Activated CD4-positive, alpha-beta T cell treated with anti-CD3 and anti-CD28 coated beads, Interleukin-10, Interleukin-2, amounts not matched to agents 100 ng/mL and 50 ng/mL, durations not matched to agents 16 hours and 8 hours (primary cell): ENCODE measurements at regions not wholly inside any gene's neighbourhood (a gene's known extent, or its start where the extent isn't known, plus 50 kb on each side); places are given as distances from the start of the nearest gene placed in this dataset.

Experiments used
- DNase-seq: peaks from one replicate; pipeline ENCODE4 v3.0.0-alpha.2; 2020

DNA sequence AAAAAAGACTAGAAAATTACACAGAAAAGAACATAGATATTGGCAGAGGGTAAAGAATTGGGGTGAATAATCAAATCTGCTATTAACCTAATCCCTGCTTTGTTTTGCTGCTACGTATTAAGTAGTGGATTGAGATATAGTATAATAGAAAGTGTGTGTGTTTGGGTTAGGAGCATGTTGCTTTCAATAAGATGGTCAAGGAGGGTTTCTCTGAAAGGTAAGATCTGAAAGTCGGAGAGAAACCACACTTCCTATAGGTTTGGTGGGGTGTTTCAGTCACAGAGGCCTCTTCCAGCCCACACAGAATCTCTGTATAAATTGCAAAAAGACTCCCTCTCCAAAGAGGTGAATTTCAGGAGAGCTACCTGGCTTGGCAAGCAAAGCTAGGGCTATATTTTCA lies 345.7 kb upstream of the SATB1 start:
- no peak for DNase-seq

DNA sequence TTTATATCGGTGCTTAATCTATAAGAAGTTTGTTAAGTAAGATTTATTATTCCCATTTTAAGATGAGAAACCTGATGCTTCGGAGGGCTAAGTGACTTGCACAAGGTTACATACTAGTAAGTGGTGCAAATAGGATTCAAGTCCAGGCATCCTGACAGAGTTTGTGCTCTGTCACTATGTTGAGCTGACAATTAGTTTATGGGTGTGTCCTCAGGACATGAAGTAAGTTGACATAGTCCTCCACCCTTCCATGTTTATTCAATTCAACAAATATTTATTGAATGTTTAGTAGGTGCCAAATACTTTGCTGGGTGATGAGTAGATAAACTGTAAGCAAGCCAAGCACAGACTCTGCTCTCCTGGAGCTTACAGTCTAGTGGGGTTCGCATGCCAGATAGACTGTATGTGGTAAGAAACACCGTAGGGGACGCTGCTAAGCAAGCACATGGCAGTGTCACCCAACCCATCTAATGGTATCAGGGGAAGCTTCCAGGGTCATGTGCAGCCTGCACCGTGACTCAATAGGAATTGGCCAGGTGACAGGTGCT lies 342.7 kb upstream of the SATB1 start:
- no peak for DNase-seq

GRCh38 chr3:18766974-18767373 lies 341.8 kb upstream of the SATB1 start:
- no peak for DNase-seq

GRCh38 chr3:18765662-18766061 lies 340.5 kb upstream of the SATB1 start:
- no peak for DNase-seq

DNA sequence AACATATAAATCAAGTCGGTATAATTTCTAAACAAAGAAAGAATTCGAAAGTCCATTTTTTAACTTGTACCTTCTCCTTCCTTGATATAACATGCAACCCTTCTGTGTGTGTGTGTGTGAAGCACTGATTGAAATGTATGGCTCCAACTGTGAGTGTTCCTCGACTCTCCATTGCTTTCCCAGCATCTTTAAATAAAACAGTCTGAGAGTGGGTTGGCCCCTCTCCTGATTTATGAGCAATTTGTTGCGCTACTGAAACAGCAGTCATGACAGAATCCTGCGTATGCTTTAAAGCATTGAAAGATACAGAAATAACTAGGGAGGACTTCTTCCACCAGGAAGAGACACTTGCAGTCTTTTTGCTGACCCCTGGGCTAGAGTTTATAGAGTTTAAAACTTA lies 340.0 kb upstream of the SATB1 start:
- no peak for DNase-seq

DNA sequence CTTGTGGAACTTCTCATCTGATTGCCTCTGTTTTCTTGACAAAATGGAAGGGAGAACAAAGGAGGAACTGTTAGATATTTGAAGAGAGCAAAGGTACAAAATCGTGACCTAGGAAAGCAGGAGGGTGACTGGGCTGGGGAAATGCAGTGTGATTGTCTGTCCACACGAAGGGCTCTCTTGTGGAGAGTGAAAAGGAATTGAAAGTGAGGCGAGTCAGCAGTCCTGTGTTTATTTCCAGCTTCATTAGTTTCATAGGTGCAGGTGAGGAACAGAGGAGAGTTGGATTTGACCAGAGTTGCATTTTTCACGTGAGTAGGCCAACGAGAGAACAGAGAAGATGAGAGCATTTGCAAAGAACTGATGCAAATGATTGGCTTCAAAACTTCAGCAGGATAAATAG lies 336.4 kb upstream of the SATB1 start:
- DNase-seq: no peak

DNA sequence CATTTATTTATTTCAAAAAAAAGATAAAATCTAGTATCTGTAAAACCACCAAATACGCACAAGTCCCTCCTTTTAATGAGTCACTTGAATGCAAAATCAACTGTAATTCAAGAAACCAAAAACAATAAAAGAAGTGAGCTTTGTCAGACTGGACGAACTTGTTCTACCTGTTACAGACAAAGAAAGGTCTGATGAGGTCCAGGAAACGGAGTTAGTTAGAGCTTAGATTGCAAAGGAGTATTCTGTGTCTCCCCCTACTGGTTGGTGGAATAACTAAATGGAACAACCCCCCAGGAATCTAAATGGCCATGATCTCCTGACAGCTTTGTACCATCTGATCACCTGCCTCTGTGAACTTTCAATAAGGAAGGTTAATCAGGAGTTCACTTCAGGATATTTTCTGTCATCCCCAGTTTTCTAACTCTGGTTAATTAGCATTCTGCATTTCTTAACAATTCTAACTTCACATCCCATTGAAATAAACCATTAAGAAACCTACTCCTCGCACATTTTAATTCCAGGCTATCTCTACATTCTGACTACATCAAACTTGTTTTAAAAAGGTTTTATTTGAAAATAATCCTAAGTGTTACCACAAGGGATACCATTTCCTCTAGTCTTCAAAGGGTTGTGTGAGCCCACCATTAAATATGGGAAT lies 333.0 kb upstream of the SATB1 start:
- peak; percentile 90 for DNase-seq

DNA sequence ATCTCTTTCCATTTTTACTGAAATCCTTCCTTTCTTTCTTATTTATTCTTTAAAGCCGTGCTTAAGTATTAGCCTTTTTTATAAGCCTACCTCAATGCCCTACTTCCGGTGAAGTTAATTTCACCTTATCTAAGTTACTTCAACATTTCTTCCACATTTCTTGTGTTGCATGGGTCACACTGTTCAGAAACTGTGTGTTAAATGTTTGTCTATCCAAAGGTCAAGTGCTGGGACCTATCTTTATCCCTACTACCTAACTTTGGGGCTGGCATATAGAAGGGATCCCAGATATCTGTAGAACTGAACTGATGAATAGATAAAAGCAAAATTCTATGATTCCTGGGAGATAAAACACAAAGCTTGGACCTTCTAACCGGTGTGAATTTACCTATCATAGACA lies 332.3 kb upstream of the SATB1 start:
- no peak for DNase-seq

DNA sequence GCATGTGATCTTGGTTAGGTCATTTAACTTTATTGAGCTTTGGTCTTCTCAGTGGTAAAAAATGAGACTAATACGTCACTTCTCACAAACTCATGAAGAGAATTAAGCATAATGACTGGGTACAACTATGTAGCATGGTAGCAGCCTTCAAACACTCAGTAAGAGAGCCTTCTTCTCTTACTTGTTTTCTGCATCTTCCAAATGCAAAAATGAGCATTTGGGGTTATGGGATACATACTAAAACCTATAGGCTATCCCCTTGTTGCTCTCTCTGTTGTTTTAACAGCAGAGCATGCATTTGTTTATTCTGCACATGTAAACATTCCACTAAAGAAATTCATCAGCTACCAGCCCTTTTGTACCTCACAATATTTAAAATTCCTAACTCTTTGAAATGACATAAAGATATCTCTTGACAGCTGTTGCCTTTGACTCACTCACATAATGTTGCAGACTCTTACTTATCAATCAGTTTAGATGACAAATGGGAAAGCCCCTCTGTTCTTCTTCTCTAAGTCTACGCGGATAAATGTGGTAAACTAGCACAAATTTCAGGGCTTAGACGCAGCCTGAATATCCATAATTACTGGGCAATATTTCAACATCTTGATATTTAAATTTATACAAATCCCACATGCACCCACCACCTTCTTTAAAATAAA lies 327.3 kb upstream of the SATB1 start:
- no peak for DNase-seq

- no peak for DNase-seq
These were observed 326.4 kb upstream of the SATB1 start for GRCh38 chr3:18751514-18751913.

- DNase-seq: no peak
These were observed 322.2 kb upstream of the SATB1 start for GRCh38 chr3:18747383-18747782.

- no peak for DNase-seq
These were observed 320.3 kb upstream of the SATB1 start for GRCh38 chr3:18745472-18745871.

DNA sequence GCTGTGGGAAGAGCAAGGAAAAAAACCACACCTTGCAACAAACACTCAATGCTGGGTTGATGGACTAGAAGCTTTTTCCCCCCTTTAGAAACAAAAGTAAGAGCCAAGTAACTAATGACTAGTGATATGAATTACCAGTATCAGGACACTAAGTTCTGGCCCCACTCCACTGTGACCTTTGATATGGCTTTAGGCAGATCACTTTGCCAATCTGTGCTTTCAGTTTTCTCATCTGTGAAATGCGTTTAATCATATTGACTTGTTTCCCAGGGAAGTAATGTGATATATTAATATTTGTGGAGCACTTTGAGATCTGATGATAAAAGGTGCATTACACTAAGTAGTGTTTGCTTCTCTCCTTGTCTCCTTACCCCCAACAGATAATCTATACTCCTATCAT lies 319.3 kb upstream of the SATB1 start:
- DNase-seq: no peak

DNA sequence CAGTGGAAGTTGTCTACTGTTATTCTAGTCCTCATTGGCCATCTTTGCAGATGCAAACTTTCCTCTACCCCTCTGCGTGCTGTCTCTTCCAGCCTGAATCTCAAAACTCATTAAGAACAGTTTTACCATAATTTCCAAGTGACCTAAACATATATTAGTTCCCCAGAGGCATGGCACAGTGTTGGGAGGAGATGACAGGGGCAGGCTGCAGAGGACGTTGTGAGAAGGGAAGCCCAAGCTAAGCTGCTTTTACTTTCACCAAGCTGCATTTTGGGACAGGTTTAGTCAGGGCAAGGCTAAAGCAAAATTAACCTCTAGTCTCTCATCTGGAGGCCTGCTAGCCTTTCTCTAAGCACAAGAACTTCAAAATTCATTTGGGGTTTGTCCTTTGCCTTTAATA lies 318.6 kb upstream of the SATB1 start:
- DNase-seq: peak; percentile 66

DNA sequence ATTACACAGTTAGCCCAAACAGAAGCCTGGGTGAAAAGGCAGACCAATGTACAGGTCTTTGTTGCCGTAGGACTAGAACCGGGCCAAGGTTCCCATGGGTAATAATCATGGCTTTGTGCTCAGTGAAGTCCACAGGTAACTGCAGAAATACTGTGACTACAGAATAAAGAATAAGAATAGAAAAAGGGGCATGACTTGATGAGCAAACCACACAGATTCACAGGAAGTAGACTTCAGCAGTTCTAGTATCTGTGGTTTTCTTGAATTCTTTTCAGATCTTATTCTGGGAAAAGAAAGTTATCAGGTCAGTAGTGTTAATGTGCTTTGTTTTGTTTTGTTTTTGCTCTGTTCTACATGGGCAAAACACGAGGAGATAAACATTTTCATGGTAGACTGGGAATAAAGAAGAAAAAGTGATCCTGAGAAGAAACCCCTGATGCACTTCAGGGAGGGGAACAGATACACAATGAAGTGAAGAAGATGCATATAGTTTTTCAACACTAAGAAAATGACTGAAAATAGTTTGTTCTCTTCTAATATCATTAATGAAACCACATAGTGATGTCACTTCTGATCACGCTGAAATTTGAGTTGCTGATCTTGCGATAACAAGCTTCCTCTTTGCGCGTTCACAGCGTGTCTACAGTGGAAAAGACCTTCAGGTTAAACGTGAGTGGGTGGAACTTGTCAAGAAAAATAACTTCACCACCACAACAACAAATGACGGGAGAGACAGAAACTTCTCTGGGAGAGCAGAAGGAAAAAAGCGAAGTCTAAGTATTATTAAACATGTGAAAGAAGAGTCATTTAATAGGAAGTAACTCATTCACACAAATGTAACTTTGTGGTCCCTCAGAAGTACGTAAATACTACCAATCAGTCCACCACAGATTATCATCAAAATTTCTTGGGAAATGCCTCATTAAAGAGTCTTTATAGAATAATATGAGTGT lies 315.8 kb upstream of the SATB1 start:
- DNase-seq: peak; percentile 90

DNA sequence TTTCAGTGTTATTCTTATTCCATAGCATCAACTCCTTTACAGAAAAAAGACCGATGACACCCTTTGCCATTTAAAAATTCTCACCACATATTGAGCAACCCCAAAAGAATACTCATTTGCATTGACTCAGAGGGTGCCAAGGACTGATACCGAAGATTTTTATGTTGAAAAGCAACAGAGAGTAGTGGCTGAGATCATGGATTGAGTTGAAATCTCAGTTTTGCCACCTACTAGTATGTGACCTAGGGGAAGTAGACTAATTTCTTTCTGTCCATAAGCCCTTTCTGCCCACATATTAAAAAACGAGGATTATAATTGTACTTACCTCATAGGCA lies 313.9 kb upstream of the SATB1 start:
- peak; percentile 87 for DNase-seq

DNA sequence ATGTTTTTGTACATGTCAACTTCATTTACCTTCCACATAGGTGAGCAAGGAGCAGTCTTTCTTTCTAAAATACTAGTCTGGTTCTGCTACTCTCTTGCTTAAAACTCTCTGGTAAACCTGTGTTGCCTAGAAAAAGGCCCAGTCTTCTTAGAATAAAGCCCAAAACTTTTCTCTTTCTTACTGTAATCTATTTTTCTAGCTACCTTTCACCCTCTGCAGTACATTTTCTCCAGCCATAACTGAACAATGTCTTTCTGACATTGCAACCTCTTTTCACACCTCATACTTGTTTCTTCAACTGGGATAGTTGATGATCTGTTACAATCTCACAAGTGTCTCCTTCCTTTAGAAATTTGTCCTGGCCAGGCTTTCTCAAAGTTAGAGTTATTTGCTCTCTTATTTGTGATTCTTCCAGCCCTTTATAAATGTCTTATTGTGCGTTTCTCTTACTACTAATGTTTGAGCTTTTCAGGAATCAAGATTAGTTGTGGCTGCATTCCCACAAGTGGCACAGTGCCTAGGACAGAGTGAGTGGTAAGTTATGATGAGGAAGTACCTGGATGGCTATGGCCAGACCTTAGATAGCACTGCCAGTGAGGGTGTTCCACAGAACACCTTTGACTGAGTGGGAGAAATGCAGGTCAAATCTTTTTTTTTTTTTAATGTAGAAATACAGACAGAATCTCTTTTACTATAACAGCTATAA lies 313.4 kb upstream of the SATB1 start:
- DNase-seq: peak; percentile 50

DNA sequence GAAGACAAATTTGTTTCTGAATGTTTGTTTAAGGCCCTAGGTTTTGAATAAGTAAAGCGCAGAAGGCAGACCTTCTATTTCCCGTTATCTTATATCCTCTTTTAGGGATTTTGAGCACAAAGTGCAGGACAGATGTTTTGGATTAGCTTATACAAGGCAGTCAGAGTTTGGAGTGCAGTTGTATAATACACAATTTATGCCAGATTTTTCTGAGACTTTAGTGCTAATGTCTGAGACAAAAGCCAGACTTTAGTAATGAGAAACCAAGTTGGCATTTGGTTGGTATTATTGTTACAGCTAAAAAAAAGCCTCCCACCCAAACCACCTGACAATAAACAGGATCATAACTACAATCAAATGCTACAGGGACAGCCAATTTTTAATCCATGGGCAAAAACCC lies 309.9 kb upstream of the SATB1 start:
- DNase-seq: no peak

- no peak for DNase-seq
These were observed 309.2 kb upstream of the SATB1 start for GRCh38 chr3:18734309-18734708.

GRCh38 chr3:18732474-18732873 lies 307.3 kb upstream of the SATB1 start:
- DNase-seq: no peak

- no peak for DNase-seq
These were observed 305.4 kb upstream of the SATB1 start for GRCh38 chr3:18730491-18730890.

- no peak for DNase-seq
These were observed 304.5 kb upstream of the SATB1 start for GRCh38 chr3:18729671-18730070.
